ENCODE measurements at regions not wholly inside any gene's neighbourhood (a gene's known extent, or its start where the extent isn't known, plus 50 kb on each side); places are given as distances from the start of the nearest gene placed in this dataset.
A peak's percentile ranks its signal among the peaks of the same experiment; 100 is the strongest.

- peak overlapping the region; percentile 86 for H3K9ac ChIP-seq
- peak overlapping the region; percentile 96 for H3K27ac ChIP-seq
Measured at GRCh38 chr1:234726359-234726943, 116.5 kb upstream of the IRF2BP2 start.

GRCh38 chr1:234725177-234726132, 115.5 kb upstream of the IRF2BP2 start:
- Histone ChIP-seq H3K27ac (peak overlapping the region; percentile 96), H3K4me3 (peak overlapping the region; percentile 56), H3K36me3 (no peaks in the 10 kb centered on the region), H3K9me3 (no peaks in the 10 kb centered on the region), H3K9ac (peak overlapping the region; percentile 86), H3K4me1 (peaks cover 92% of the 10 kb centered on the region), H3K27me3 (no peaks in the 10 kb centered on the region), H4K20me1 (no peaks in the 10 kb centered on the region), H3K4me2 (peak overlapping the region; percentile 91)
- TF ChIP-seq Cebpa-rat (IDR thresholded peaks at IDR 0.05), result no peak

More at GRCh38 chr1:234726359-234726943, 116.5 kb upstream of the IRF2BP2 start:
- no peak for TF ChIP-seq Cebpa-rat (IDR thresholded peaks at IDR 0.05)
- no peaks in the 10 kb centered on the region for H4K20me1 ChIP-seq
- H3K4me2 ChIP-seq, result peak overlapping the region; percentile 91
- no peaks in the 10 kb centered on the region for H3K9me3 ChIP-seq
- H3K4me1 ChIP-seq, result peaks cover 92% of the 10 kb centered on the region
- no peaks in the 10 kb centered on the region for H3K27me3 ChIP-seq
- peak overlapping the region; percentile 29 for H3K4me3 ChIP-seq
- H3K36me3 ChIP-seq, result no peaks in the 10 kb centered on the region

DNA sequence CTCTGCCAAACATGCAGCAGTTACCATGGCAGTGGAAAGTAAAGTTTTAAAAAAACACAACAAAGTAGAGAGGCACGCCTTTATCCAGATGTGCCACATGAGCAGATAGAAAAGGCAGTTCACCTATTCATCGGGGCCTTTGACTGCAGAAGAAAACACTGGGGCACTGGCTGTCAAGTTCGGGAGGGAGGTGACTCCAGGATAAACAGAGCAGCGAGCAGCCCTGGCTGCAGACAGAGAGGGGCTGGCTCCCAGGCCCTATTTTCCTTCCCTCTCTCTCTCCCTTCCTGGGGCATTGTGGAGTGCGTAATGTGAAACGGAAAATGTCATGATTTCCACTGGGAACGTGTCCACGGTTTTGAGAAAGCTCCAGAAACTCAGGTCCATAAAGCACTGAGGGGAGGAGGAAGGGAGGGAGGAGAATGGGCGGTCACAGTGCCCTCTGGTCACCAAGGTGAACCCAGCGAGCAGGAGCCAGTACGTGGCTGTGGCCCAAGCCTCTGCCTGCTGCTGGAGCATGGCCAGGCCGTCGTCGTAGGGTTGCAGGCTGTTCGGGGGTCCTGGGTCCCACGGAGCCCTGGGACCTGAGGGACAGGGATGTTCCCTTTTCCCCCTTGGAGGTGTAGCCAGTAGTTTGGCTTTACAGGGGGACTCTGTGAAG, 114.7 kb upstream of the IRF2BP2 start:
- no peaks in the 10 kb centered on the region for H3K27me3 ChIP-seq
- peak overlapping the region; percentile 86 for H3K9ac ChIP-seq
- no peaks in the 10 kb centered on the region for H3K9me3 ChIP-seq
- H3K36me3 ChIP-seq, result no peaks in the 10 kb centered on the region
- peak overlapping the region; percentile 56 for H3K4me3 ChIP-seq
- TF ChIP-seq Cebpa-rat (IDR thresholded peaks at IDR 0.05), result no peak
- H3K27ac ChIP-seq, result peak overlapping the region; percentile 96
- peaks cover 92% of the 10 kb centered on the region for H3K4me1 ChIP-seq
- peak overlapping the region; percentile 91 for H3K4me2 ChIP-seq
- no peaks in the 10 kb centered on the region for H4K20me1 ChIP-seq

DNA sequence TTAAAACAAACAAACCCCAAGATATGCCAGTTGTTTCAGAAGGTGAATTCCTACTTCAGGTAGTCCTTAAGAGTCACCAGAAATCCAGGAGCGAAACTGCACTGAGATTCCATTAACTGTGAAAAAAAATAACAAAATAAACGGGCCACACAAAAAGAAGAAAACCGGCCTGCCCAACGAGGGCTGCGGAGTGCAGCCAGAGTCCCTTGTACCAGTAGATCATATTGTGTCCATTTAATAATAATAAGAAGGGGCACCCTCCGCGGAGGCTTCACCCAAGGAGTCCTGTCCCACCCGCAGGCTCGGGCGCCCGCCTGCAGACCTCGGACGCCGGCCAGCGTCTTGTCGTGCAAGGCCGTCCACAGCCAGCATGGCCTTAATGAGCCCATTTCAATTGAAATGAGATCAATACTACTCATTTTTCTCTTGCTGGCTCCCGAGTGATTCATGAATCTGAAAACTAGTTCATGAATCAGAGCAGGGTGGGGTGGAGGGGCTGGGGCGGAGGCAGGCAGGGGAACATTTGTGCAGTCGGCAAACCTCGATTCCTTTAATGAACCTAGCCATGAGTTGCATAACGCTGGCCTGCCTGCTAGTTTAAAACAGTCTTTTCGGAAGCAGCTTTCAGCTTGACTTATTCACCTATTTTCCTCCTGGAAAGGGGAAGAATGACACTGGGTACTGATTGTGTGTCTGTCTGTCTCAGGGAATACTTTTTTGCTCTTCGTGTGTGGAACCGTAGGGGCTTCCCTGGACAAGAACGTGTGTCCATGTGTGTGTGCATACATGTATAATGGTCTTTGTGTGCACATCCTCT, 113.1 kb upstream of the IRF2BP2 start:
- 0 out of 2 replicates have a peak, but pooled peaks have one; percentile 48 for TF ChIP-seq Cebpa-rat (IDR thresholded peaks at IDR 0.05)
- Histone ChIP-seq H3K27me3 (no peaks in the 10 kb centered on the region), H3K9me3 (no peaks in the 10 kb centered on the region), H3K4me3 (peak overlapping the region; percentile 56), H3K4me1 (peaks cover 92% of the 10 kb centered on the region), H3K4me2 (peak overlapping the region; percentile 91), H4K20me1 (no peaks in the 10 kb centered on the region), H3K36me3 (no peaks in the 10 kb centered on the region), H3K27ac (peak overlapping the region; percentile 96), H3K9ac (peak overlapping the region; percentile 86)

DNA sequence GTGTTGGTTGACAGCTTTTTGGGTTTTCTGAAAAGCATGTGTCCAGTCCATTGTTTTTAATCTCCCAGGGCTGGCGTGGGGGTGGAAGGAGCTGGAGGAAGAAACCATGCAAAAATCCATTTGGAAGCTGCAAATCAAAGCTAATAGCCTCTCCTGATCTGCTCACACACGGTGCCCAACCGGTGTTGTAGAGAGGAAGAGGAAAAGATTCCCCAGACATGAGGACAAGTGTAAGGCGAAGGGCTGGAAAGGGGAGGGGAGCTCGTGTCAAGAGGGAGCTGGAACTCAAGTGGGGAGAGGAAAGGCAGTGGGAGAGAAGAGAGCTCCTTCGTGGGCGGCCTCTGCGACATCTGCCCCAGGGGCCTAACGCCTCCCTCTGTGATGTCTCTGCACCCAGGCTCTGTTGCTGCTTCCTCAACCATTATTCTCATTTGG, 112.3 kb upstream of the IRF2BP2 start:
- TF ChIP-seq Cebpa-rat (IDR thresholded peaks at IDR 0.05), result no peak
- Histone ChIP-seq H3K9ac (peak overlapping the region; percentile 86), H3K4me2 (peak overlapping the region; percentile 91), H3K27me3 (no peaks in the 10 kb centered on the region), H3K27ac (peak overlapping the region; percentile 96), H3K4me1 (peaks cover 88% of the 10 kb centered on the region), H3K4me3 (0 out of 2 replicates have a peak overlapping the region, but pooled peaks have one; percentile 22), H3K36me3 (no peaks in the 10 kb centered on the region), H3K9me3 (no peaks in the 10 kb centered on the region), H4K20me1 (no peaks in the 10 kb centered on the region)

DNA sequence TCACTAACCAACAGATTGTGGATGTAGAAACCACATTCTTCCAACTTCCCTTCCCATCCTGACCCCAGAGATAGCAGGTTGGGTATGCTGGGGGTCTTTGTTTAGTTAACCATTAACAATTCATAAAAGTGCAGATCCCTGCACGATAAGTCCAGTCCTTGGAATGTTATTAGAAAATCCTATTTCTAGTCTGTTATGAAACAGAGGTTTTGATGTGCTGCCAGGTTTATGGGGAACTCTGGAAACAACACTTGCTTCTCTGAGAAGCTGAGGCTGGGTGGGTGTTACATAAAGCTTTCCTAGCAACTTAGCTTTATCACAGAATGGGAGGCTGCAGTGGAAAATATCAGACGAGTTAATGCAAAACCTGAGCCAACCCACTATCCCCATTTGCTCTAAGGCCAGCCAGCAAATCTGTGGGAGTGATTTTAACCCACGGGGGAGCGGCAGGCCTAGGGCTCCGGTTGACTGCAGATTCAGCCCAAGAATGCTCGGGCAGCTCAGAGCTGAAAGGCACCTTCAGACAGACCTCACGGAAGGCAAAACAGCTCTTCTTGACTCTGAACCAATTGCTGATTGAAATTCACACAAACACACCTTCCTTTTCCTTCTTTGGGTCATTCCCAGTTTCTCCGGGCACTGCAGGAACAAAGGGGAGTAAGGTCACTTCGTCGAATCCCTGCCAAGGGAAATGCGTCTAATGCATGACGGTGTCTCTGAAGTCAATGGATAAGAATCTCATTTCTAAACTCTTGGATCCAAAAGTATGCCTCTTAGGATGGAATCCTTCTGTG, 111.7 kb upstream of the IRF2BP2 start:
- peak overlapping the region; percentile 96 for H3K27ac ChIP-seq
- no peak overlapping the region for H3K4me3 ChIP-seq
- H4K20me1 ChIP-seq, result no peaks in the 10 kb centered on the region
- H3K36me3 ChIP-seq, result no peaks in the 10 kb centered on the region
- no peaks in the 10 kb centered on the region for H3K27me3 ChIP-seq
- H3K9ac ChIP-seq, result peak overlapping the region; percentile 86
- no peaks in the 10 kb centered on the region for H3K9me3 ChIP-seq
- peak overlapping the region; percentile 91 for H3K4me2 ChIP-seq
- no peak for TF ChIP-seq Cebpa-rat (IDR thresholded peaks at IDR 0.05)
- peaks cover 82% of the 10 kb centered on the region for H3K4me1 ChIP-seq

- no peaks in the 10 kb centered on the region for H3K9me3 ChIP-seq
- H3K4me2 ChIP-seq, result peak overlapping the region; percentile 91
- H3K4me1 ChIP-seq, result peaks cover 74% of the 10 kb centered on the region
- no peak for TF ChIP-seq Cebpa-rat (IDR thresholded peaks at IDR 0.05)
- H4K20me1 ChIP-seq, result no peaks in the 10 kb centered on the region
- H3K4me3 ChIP-seq, result no peak overlapping the region
- H3K27me3 ChIP-seq, result no peaks in the 10 kb centered on the region
- peak overlapping the region; percentile 96 for H3K27ac ChIP-seq
- H3K9ac ChIP-seq, result peak overlapping the region; percentile 86; the same call in 1 of the 2 replicates
- H3K36me3 ChIP-seq, result no peaks in the 10 kb centered on the region
Measured at GRCh38 chr1:234720709-234721441, 110.9 kb upstream of the IRF2BP2 start.
